RPMI8226 (cell line): ENCODE measurements at regions not wholly inside any gene's neighbourhood (a gene's known extent, or its start where the extent isn't known, plus 50 kb on each side); places are given as distances from the start of the nearest gene placed in this dataset.

Source experiments
- DNase-seq: peaks from one replicate; pipeline ENCODE4 v3.0.0-alpha.2; 2015

DNA sequence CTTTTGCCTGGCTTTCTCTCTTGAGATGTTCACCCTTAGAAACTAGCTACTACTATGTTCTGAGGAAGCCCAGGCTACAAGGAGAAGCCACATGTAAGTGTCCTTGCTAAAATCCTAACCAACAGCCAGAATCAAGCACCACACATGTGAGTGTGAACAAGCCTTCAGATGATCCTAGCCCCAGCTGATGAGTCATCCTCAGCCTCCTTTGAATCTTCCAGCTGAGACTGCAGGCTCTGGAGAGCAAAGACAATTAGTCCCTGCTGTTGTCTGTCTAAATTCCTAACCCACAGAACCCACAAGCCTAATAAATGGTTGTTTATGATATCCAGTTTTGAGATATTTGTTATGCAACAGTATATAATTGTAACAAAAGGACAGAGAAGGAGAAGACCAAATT is 92.8 kb upstream of the TAC1 start:
- no peak for DNase-seq

- DNase-seq = no peak
Observed at GRCh38 chr7:97659363-97660045, 72.4 kb upstream of the TAC1 start.

DNA sequence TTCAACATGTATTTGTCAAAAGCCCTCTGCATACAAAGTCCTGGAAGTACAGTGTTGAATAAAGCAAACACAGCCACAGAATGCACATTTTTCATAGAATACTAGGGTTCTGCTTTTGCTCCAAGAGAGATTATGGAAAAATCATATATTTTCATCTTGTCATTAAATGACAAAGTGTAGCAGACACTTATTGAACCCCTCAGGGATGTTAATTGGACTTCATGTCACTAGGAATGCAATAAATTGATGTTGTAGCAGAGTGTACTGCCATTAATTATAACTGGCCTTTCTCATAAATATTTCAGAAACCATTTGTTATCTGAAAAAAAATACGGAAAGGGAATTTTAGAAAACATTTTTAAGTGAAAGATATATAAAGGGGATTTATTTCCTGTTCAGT is 64.5 kb upstream of the TAC1 start:
- DNase-seq = no peak

GRCh38 chr7:97671571-97671970 is 60.3 kb upstream of the TAC1 start:
- no peak for DNase-seq

GRCh38 chr7:97680622-97681021 is 51.3 kb upstream of the TAC1 start:
- no peak for DNase-seq
